ENCODE measurements at regions not wholly inside any gene's neighbourhood (a gene's known extent, or its start where the extent isn't known, plus 50 kb on each side); places are given as distances from the start of the nearest gene placed in this dataset.

- DNase-seq, result no peak
These were observed 124.8 kb upstream of the RASSF8 start for GRCh38 chr12:25833657-25834056.

- no peak for DNase-seq
These were observed 123.1 kb upstream of the RASSF8 start for GRCh38 chr12:25835385-25835784.

- no peak for DNase-seq
These were observed 120.5 kb upstream of the RASSF8 start for GRCh38 chr12:25838007-25838406.

- DNase-seq, result no peak
These were observed 119.0 kb upstream of the RASSF8 start for GRCh38 chr12:25839470-25839869.

- DNase-seq, result no peak
These were observed 117.6 kb upstream of the RASSF8 start for GRCh38 chr12:25840678-25841465.

GRCh38 chr12:25842254-25842653 is 116.2 kb upstream of the RASSF8 start:
- no peak for DNase-seq

GRCh38 chr12:25843976-25844375 is 114.5 kb upstream of the RASSF8 start:
- DNase-seq, result no peak

GRCh38 chr12:25845415-25845814 is 113.1 kb upstream of the RASSF8 start:
- no peak for DNase-seq

GRCh38 chr12:25852792-25853191 is 105.7 kb upstream of the RASSF8 start:
- DNase-seq, result no peak

- DNase-seq, result no peak
These were observed 105.0 kb upstream of the RASSF8 start for GRCh38 chr12:25853316-25854095.

- DNase-seq, result no peak
These were observed 103.5 kb upstream of the RASSF8 start for GRCh38 chr12:25854991-25855390.

- no peak for DNase-seq
These were observed 102.8 kb upstream of the RASSF8 start for GRCh38 chr12:25855716-25856115.

- DNase-seq, result no peak
These were observed 98.5 kb upstream of the RASSF8 start for GRCh38 chr12:25859976-25860375.

GRCh38 chr12:25861226-25861625 is 97.3 kb upstream of the RASSF8 start:
- no peak for DNase-seq

GRCh38 chr12:25864306-25865276 is 93.9 kb upstream of the RASSF8 start:
- DNase-seq, result no peak

GRCh38 chr12:25866586-25867378 is 91.7 kb upstream of the RASSF8 start:
- DNase-seq, result no peak

- no peak for DNase-seq
These were observed 90.3 kb upstream of the RASSF8 start for GRCh38 chr12:25868193-25868592.

- DNase-seq, result no peak
These were observed 86.3 kb upstream of the RASSF8 start for GRCh38 chr12:25872137-25872536.

GRCh38 chr12:25875661-25876060 is 82.8 kb upstream of the RASSF8 start:
- DNase-seq, result no peak

GRCh38 chr12:25876383-25877045 is 82.0 kb upstream of the RASSF8 start:
- no peak for DNase-seq

- DNase-seq, result no peak
These were observed 81.0 kb upstream of the RASSF8 start for GRCh38 chr12:25877446-25877845.
